ENCODE measurements at regions not wholly inside any gene's neighbourhood (a gene's known extent, or its start where the extent isn't known, plus 50 kb on each side); places are given as distances from the start of the nearest gene placed in this dataset.

DNA sequence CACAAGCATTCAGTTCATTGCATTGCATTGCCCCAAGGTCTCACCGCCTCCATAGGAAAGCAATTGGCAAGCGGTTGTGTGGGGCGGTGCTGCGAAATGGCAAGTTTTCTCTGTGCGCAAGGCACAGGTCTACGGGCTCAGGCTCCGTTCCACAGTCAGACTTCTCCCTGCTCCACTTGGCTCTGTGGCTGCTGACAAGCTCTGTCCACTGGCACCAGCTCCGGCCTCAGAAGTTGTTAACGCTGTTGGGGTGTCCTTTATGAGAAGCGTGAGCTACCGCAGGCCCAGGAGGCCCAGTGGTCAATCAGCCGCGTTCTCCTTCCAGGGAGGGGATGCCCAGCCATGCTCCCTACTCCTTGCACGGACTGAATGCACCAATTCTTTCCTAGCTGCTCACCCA lies 87.0 kb upstream of the GATA6 start:
- TF ChIP-seq, protein P1, sequence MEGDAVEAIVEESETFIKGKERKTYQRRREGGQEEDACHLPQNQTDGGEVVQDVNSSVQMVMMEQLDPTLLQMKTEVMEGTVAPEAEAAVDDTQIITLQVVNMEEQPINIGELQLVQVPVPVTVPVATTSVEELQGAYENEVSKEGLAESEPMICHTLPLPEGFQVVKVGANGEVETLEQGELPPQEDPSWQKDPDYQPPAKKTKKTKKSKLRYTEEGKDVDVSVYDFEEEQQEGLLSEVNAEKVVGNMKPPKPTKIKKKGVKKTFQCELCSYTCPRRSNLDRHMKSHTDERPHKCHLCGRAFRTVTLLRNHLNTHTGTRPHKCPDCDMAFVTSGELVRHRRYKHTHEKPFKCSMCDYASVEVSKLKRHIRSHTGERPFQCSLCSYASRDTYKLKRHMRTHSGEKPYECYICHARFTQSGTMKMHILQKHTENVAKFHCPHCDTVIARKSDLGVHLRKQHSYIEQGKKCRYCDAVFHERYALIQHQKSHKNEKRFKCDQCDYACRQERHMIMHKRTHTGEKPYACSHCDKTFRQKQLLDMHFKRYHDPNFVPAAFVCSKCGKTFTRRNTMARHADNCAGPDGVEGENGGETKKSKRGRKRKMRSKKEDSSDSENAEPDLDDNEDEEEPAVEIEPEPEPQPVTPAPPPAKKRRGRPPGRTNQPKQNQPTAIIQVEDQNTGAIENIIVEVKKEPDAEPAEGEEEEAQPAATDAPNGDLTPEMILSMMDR (IDR thresholded peaks at IDR 0.05) = no peak
- TF ChIP-seq POLR2A (IDR thresholded peaks at IDR 0.05) = no peak
